Heart left ventricle (tissue), 16 donors: ENCODE measurements at regions not wholly inside any gene's neighbourhood (a gene's known extent, or its start where the extent isn't known, plus 50 kb on each side); places are given as distances from the start of the nearest gene placed in this dataset.

Experiments
- ATAC-seq, 4 donors: fragments of 200-7000 bp; cut with Tn5 transposase; one replicate each; pipeline ENCODE4 v1.9.1; 2020 to 2022; ENCODE audit warnings: moderate library complexity in 4 of 4, mild to moderate bottlenecking in 3 of 4, moderate number of reproducible peaks in 1 of 4
- DNase-seq, 5 donors: peaks; one replicate each; pipeline ENCODE4 v3.0.0-alpha.2; 2020
- H3K27ac ChIP-seq, 12 donors: fragments of 200-600 bp; sonication (generic) in 4 of 12; one replicate each; pipeline versions ENCODE4 v1.5.0 to v1.8.0; 2016 to 2022; ENCODE audit warnings: mild to moderate bottlenecking in 2 of 12
- H3K27me3 ChIP-seq, 9 donors: fragments of 200-600 bp; sonication (generic) in 2 of 9; one replicate each; pipeline versions ENCODE4 v1.5.1 to v1.8.0; 2016 to 2022; ENCODE audit warnings: mild to moderate bottlenecking in 3 of 9
- H3K36me3 ChIP-seq, 9 donors: fragments of 200-600 bp; sonication (generic) in 2 of 9; one replicate each; pipeline versions ENCODE4 v1.5.0 to v1.8.0; 2018 to 2022; ENCODE audit warnings: mild to moderate bottlenecking in 2 of 9
- H3K4me1 ChIP-seq, 12 donors: fragments of 200-600 bp; sonication (generic) in 4 of 12; one replicate each; pipeline versions ENCODE4 v1.5.0 to v1.8.0; 2016 to 2022; ENCODE audit warnings: mild to moderate bottlenecking in 3 of 12
- H3K4me3 ChIP-seq, 12 donors: fragments of 200-600 bp; sonication (generic) in 4 of 12; one replicate each; pipeline versions ENCODE4 v1.5.0 to v1.8.0; 2017 to 2022; ENCODE audit warnings: mild to moderate bottlenecking in 9 of 12, moderate library complexity in 4 of 12
- H3K9me3 ChIP-seq, 12 donors: fragments of 200-600 bp; sonication (generic) in 4 of 12; one replicate each; pipeline versions ENCODE4 v1.5.0 to v1.8.0; 2016 to 2022; ENCODE audit warnings: mild to moderate bottlenecking in 1 of 12
- POLR2A ChIP-seq, 2 donors: fragments of 450-650 bp; IDR thresholded peaks; one replicate each; pipeline ENCODE4 v1.6.1; 2017; ENCODE audit warnings: antibody characterized with exemption in 2 of 2, mild to moderate bottlenecking in 2 of 2, moderate library complexity in 2 of 2
- WGBS, 4 donors: extraction: QIAGEN DNeasy Blood & Tissue Kit in 2 of 4; methylation state at CpG; one replicate each; pipeline versions ENCODE4 v1.1.5 to v1.1.7; 2013 to 2018; 5-methylcytosine and 5-hydroxymethylcytosine counted together
- intact Hi-C, 10 donors: fragments of 100-400 bp; cut with DNase I; formaldehyde crosslinking; loops; one replicate each; pipeline versions ENCODE4 v1.11.1 to v1.14.2; 2022
- TF ChIP-seq, protein P1 (sequence below), 12 donors: fragments of 200-600 bp; sonication (generic) in 4 of 12; IDR thresholded peaks; one replicate each; pipeline versions ENCODE4 v1.5.0 to v1.8.0; 2018 to 2022; ENCODE audit warnings: antibody characterized with exemption in 12 of 12, mild to moderate bottlenecking in 5 of 12
- donor health status: ischemic (EF 13 %, LVEDD 7.1; RV severe dilation, severe dysfunction).
- donor health status: healthy with polysubstance abuse.
- donor health status: DM: no; HTN: yes; CAD: no.
- donor health status: DM: no; HTN: no; CAD: no.
- donor health status: ischemic (EF 25% LVEDD 6.9; RV normal size, moderate dysfunction).
- donor health status: ischemic (EF 25% LVEDD 5.7; RV mildly dilated, moderate dysfunction).
- donor health status: healthy.
- donor health status: DM: yes; HTN: yes; CAD: no.
- donor health status: ischemic (EF 35%, LVEDD 5.7; RV mildly dilated, moderate dysfunction).
- donor health status: nonischemic (EF 11% LVEDD 7.7; RV severe dilation, severe dysfunction).
- donor health status: DM: yes; HTN: yes; CAD: no.
- donor health status: PGD.
- donor health status: ischemic (EF 29% LVEDD 5.4; RV normal size, mild dysfunction).
- donor health status: nonischemic (EF 23%, LVEDD 6.1; RV moderate dilation, normal function).

- no peak overlapping the region for H3K27ac ChIP-seq
- DNase-seq (no peak), ATAC-seq (no peak)
- no peak overlapping the region for H3K4me3 ChIP-seq
- no peaks in the 10 kb centered on the region for H3K27me3 ChIP-seq
- H3K9me3 ChIP-seq: peaks cover 0 to 22% (median 0%) of the 10 kb centered on the region in 12 donors
- TF ChIP-seq POLR2A (IDR thresholded peaks at IDR 0.05): no peak
- TF ChIP-seq, protein P1, sequence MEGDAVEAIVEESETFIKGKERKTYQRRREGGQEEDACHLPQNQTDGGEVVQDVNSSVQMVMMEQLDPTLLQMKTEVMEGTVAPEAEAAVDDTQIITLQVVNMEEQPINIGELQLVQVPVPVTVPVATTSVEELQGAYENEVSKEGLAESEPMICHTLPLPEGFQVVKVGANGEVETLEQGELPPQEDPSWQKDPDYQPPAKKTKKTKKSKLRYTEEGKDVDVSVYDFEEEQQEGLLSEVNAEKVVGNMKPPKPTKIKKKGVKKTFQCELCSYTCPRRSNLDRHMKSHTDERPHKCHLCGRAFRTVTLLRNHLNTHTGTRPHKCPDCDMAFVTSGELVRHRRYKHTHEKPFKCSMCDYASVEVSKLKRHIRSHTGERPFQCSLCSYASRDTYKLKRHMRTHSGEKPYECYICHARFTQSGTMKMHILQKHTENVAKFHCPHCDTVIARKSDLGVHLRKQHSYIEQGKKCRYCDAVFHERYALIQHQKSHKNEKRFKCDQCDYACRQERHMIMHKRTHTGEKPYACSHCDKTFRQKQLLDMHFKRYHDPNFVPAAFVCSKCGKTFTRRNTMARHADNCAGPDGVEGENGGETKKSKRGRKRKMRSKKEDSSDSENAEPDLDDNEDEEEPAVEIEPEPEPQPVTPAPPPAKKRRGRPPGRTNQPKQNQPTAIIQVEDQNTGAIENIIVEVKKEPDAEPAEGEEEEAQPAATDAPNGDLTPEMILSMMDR (IDR thresholded peaks at IDR 0.05): no peak
- no peaks in the 10 kb centered on the region for H3K4me1 ChIP-seq
- 52 to 64% (median 57%) methylated on average over 5 of the region's 5 CpGs for WGBS, 4 donors
- H3K36me3 ChIP-seq: no peaks in the 10 kb centered on the region
- intact Hi-C loops: no loop called here
These were observed 1655.6 kb downstream of the DPP10 start for GRCh38 chr2:116098049-116098448.

- 40 to 54% (median 45%) methylated on average over 1 of the region's 1 CpG for WGBS, 4 donors
- Histone ChIP-seq H3K27me3 (no peaks in the 10 kb centered on the region), H3K36me3 (no peaks in the 10 kb centered on the region), H3K27ac (no peak overlapping the region), H3K4me1 (no peaks in the 10 kb centered on the region), H3K9me3 (peaks cover 0 to 4% (median 0%) of the 10 kb centered on the region in 12 donors), H3K4me3 (no peak overlapping the region)
- DNase-seq: no peak
- intact Hi-C loops: no loop called here
- no peak for TF ChIP-seq POLR2A (IDR thresholded peaks at IDR 0.05)
- TF ChIP-seq, protein P1 (IDR thresholded peaks at IDR 0.05): no peak
- ATAC-seq: no peak
These were observed 1667.0 kb downstream of the DPP10 start for GRCh38 chr2:116109471-116109870.

GRCh38 chr2:116117845-116118244 lies 1675.4 kb downstream of the DPP10 start:
- Histone ChIP-seq H3K36me3 (no peaks in the 10 kb centered on the region), H3K27me3 (no peaks in the 10 kb centered on the region), H3K4me1 (no peaks in the 10 kb centered on the region), H3K9me3 (peaks cover 0 to 3% (median 0%) of the 10 kb centered on the region in 12 donors), H3K27ac (no peak overlapping the region), H3K4me3 (no peak overlapping the region)
- intact Hi-C loops: no loop called here
- TF ChIP-seq POLR2A (IDR thresholded peaks at IDR 0.05): no peak
- TF ChIP-seq, protein P1 (IDR thresholded peaks at IDR 0.05): no peak
- DNase-seq: no peak
- ATAC-seq: no peak
- WGBS, 4 donors: 65 to 75% (median 73%) methylated on average over 1 of the region's 1 CpG

DNA sequence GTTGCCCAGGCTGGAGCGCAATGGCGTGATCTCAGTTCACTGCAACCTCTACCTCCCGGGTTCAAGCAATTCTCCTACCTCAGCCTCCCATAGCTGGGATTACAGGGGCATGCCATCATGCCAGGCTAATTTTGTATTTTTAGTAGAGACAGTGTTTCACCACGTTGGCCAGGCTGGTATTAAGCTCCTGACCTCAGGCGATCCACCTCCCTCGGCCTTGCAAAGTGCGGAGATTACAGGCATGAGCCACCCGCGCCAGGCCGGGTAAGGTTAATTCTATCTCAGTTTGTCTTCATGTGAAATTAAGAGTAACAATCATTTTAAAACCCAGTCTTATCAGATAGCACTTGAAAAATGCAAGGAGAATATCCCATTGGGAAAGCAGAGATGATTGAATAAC lies 1681.7 kb upstream of the DDX18 start:
- Histone ChIP-seq H3K4me3 (no peak overlapping the region), H3K9me3 (peaks cover 0 to 5% (median 0%) of the 10 kb centered on the region in 12 donors), H3K4me1 (no peaks in the 10 kb centered on the region), H3K27ac (no peak overlapping the region), H3K36me3 (no peaks in the 10 kb centered on the region), H3K27me3 (no peaks in the 10 kb centered on the region)
- intact Hi-C loops: no loop called here
- ATAC-seq (no peak), DNase-seq (no peak)
- WGBS, 4 donors: 75 to 83% (median 81%) methylated on average over 10 of the region's 10 CpGs
- TF ChIP-seq, protein P1 (IDR thresholded peaks at IDR 0.05): no peak
- no peak for TF ChIP-seq POLR2A (IDR thresholded peaks at IDR 0.05)
